Esophagus squamous epithelium (tissue), 4 donors: ENCODE measurements at regions not wholly inside any gene's neighbourhood (a gene's known extent, or its start where the extent isn't known, plus 50 kb on each side); places are given as distances from the start of the nearest gene placed in this dataset.

ENCODE experiments used
- POLR2A ChIP-seq, 4 donors: fragments of 450-650 bp; IDR thresholded peaks; one replicate each; pipeline ENCODE4 v1.6.1; 2017; ENCODE audit warnings: antibody characterized with exemption in 4 of 4, mild to moderate bottlenecking in 4 of 4, moderate library complexity in 3 of 4
- TF ChIP-seq, protein P1 (sequence below), 6 experiments: fragments of 450-650 bp in 4 of 6; fragments of 200-600 bp in 2 of 6; sonication (generic) in 2 of 6; IDR thresholded peaks; one replicate each; pipeline ENCODE4 v1.5.1; 2016 to 2019; ENCODE audit warnings: antibody characterized with exemption in 6 of 6, mild to moderate bottlenecking in 4 of 6, moderate library complexity in 4 of 6

DNA sequence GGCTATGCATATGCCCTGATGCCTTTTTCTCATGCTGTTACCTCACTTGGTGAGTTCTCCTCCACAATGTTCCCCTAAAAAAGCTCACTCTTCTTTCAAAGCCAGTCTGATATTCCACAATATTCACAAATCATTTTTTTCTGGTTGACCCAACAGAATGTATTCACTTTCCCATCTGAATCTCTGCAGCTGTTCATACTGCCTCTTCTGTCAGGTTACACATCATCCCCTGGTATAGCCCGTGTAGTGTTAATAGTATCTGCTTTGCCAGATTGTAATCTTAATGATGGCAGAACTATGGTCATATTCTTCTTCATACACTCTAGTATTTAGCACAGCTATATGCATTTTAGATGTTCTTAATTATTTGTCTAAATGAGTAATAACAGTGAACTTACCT, 544.3 kb downstream of the EFNB2 start:
- TF ChIP-seq, protein P1, sequence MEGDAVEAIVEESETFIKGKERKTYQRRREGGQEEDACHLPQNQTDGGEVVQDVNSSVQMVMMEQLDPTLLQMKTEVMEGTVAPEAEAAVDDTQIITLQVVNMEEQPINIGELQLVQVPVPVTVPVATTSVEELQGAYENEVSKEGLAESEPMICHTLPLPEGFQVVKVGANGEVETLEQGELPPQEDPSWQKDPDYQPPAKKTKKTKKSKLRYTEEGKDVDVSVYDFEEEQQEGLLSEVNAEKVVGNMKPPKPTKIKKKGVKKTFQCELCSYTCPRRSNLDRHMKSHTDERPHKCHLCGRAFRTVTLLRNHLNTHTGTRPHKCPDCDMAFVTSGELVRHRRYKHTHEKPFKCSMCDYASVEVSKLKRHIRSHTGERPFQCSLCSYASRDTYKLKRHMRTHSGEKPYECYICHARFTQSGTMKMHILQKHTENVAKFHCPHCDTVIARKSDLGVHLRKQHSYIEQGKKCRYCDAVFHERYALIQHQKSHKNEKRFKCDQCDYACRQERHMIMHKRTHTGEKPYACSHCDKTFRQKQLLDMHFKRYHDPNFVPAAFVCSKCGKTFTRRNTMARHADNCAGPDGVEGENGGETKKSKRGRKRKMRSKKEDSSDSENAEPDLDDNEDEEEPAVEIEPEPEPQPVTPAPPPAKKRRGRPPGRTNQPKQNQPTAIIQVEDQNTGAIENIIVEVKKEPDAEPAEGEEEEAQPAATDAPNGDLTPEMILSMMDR (IDR thresholded peaks at IDR 0.05), result no peak
- TF ChIP-seq POLR2A (IDR thresholded peaks at IDR 0.05), result no peak
